ENCODE measurements at regions not wholly inside any gene's neighbourhood (a gene's known extent, or its start where the extent isn't known, plus 50 kb on each side); places are given as distances from the start of the nearest gene placed in this dataset.

- TF ChIP-seq POU6F1 (CRISPR knock-in tag; IDR thresholded peaks at IDR 0.05; ENCODE audit: borderline replicate concordance, low read depth) (no peak), TCF4 (CRISPR knock-in tag; IDR thresholded peaks at IDR 0.05; ENCODE audit: borderline replicate concordance) (no peak)
Observed at GRCh38 chr4:74517996-74518395, 73.1 kb downstream of the AREG start.

Measured in SK-N-SH treated with all-trans-retinoic acid at 6 μM for 48 hours (cell line).